Keratinocyte (primary cell): ENCODE measurements at regions not wholly inside any gene's neighbourhood (a gene's known extent, or its start where the extent isn't known, plus 50 kb on each side); places are given as distances from the start of the nearest gene placed in this dataset.

Experiments used
- DNase-seq: peaks from one replicate; pipeline ENCODE4 v3.0.0-alpha.2; 2011; ENCODE audit warnings: low read depth, missing footprints, low spot score
- FAIRE-seq: peaks from 2 replicates; lab custom pipeline; 2011; peaks lifted over from hg19 to GRCh38; lab: Jason Lieb, UNC
- H2AFZ ChIP-seq: 2 replicates; pipeline ENCODE4 v1.6.0; 2012; ENCODE audit warnings: low read length, control low read depth, inconsistent platforms; ENCODE audit not compliant: control insufficient read depth
- H3K27ac ChIP-seq: 2 replicates; pipeline ENCODE4 v1.5.1; 2011; ENCODE audit warnings: low read length; ENCODE audit not compliant: control insufficient read depth, insufficient read depth
- H3K27me3 ChIP-seq: 3 replicates; pipeline ENCODE4 v1.6.0; 2011; ENCODE audit warnings: low read length; ENCODE audit not compliant: control insufficient read depth, insufficient read depth; ENCODE audit errors: extremely low read depth
- H3K36me3 ChIP-seq, 2 experiments: 2 replicates in 1 of 2; 3 replicates in 1 of 2; pipeline ENCODE4 v1.5.1; 2011; ENCODE audit warnings: low read length in 2 of 2, mild to moderate bottlenecking in 1 of 2; ENCODE audit not compliant: control insufficient read depth in 2 of 2, insufficient read depth in 2 of 2; ENCODE audit errors: extremely low read depth in 1 of 2
- H3K4me1 ChIP-seq: 3 replicates; pipeline ENCODE4 v1.5.1; 2011; ENCODE audit warnings: low read length; ENCODE audit not compliant: control insufficient read depth, insufficient read depth; ENCODE audit errors: extremely low read depth
- H3K4me2 ChIP-seq: 3 replicates; pipeline ENCODE4 v1.6.0; 2011; ENCODE audit warnings: low read depth, low read length; ENCODE audit not compliant: control insufficient read depth, insufficient read depth; ENCODE audit errors: extremely low read depth
- H3K4me3 ChIP-seq, 3 experiments: fragments of 200-600 bp in 1 of 3; sonication (generic) in 1 of 3; 2 replicates in 2 of 3; 3 replicates in 1 of 3; pipeline ENCODE4 v1.5.1; 2011 to 2016; ENCODE audit warnings: low read length in 3 of 3, mild to moderate bottlenecking in 3 of 3, control low read depth in 2 of 3, inconsistent platforms in 1 of 3, low read depth in 1 of 3, mixed read lengths in 1 of 3, mixed run types in 1 of 3, moderate library complexity in 1 of 3; ENCODE audit not compliant: control insufficient read depth in 2 of 3, insufficient read depth in 2 of 3; ENCODE audit errors: extremely low read depth in 1 of 3
- H3K79me2 ChIP-seq: 2 replicates; pipeline ENCODE4 v1.6.0; 2012; ENCODE audit warnings: low read length; ENCODE audit not compliant: control insufficient read depth, insufficient read depth
- H3K9ac ChIP-seq: 3 replicates; pipeline ENCODE4 v1.6.0; 2011; ENCODE audit warnings: low read length; ENCODE audit not compliant: control insufficient read depth, insufficient read depth; ENCODE audit errors: extremely low read depth
- H3K9me1 ChIP-seq: 3 replicates; pipeline ENCODE4 v1.6.0; 2011; ENCODE audit warnings: low read length; ENCODE audit not compliant: control insufficient read depth, insufficient read depth; ENCODE audit errors: extremely low read depth
- H3K9me3 ChIP-seq: 2 replicates; pipeline ENCODE4 v1.5.1; 2012; ENCODE audit warnings: low read depth, low read length; ENCODE audit not compliant: control insufficient read depth
- H4K20me1 ChIP-seq: 3 replicates; pipeline ENCODE4 v1.6.0; 2011; ENCODE audit warnings: low read length; ENCODE audit not compliant: control insufficient read depth, insufficient read depth; ENCODE audit errors: extremely low read depth
- EZH2 ChIP-seq: IDR thresholded peaks from one replicate; pipeline ENCODE4 v1.6.1; 2012; ENCODE audit warnings: inconsistent platforms, mild to moderate bottlenecking, low read length, moderate library complexity
- dilution Hi-C: fragments of 300-500 bp; cut with MboI; formaldehyde crosslinking; loops from one replicate; pipeline ENCODE4 v1.7.0; 2020; ENCODE audit warnings: low sequenced_read_pairs; ENCODE audit not compliant: extremely low pct_ligation_motif_present
- TF ChIP-seq, protein P1 (sequence below), 3 experiments: IDR thresholded peaks in 1 of 3; conservative IDR thresholded peaks in 1 of 3; optimal IDR thresholded peaks in 1 of 3; 2 replicates in 2 of 3; 3 replicates in 1 of 3; pipeline versions ENCODE3 to v1.5.1; 2011; ENCODE audit warnings: low read length in 3 of 3, mild to moderate bottlenecking in 3 of 3, moderate library complexity in 2 of 3, control low read depth in 1 of 3, inconsistent platforms in 1 of 3; ENCODE audit not compliant: insufficient read depth in 2 of 3; ENCODE audit errors: extremely low read depth in 1 of 3

DNA sequence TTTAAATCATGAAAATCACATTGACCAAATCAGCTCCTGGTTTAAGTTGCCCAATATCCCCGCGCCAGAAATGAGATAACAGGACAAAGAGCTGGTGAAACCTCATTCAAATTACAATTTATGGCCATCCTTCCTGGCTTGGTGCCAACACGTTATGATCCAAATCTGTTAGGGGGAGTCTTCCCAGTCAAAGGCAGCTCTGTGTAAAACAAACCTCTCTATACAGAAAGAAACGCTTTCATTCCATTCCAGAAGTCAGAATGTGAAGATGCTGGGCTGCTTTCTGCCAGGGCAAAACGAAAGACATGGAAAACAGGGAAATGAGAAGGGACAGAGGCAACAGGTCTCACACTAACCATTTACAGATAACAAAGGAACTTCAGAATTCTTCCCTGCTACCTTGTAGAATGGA lies 53.5 kb upstream of the TIAM1 start:
- no peaks in the 10 kb centered on the region for H3K4me1 ChIP-seq
- dilution Hi-C loops = loop anchor here (5.0 kb wide), 1 partner anchor 65 kb away; no protein-coding TSS in a partner anchor
- no peak overlapping the region for H3K9ac ChIP-seq
- H4K20me1 ChIP-seq = no peaks in the 10 kb centered on the region
- H3K79me2 ChIP-seq = no peaks in the 10 kb centered on the region
- no peaks in the 10 kb centered on the region for H3K27me3 ChIP-seq
- TF ChIP-seq, protein P1, sequence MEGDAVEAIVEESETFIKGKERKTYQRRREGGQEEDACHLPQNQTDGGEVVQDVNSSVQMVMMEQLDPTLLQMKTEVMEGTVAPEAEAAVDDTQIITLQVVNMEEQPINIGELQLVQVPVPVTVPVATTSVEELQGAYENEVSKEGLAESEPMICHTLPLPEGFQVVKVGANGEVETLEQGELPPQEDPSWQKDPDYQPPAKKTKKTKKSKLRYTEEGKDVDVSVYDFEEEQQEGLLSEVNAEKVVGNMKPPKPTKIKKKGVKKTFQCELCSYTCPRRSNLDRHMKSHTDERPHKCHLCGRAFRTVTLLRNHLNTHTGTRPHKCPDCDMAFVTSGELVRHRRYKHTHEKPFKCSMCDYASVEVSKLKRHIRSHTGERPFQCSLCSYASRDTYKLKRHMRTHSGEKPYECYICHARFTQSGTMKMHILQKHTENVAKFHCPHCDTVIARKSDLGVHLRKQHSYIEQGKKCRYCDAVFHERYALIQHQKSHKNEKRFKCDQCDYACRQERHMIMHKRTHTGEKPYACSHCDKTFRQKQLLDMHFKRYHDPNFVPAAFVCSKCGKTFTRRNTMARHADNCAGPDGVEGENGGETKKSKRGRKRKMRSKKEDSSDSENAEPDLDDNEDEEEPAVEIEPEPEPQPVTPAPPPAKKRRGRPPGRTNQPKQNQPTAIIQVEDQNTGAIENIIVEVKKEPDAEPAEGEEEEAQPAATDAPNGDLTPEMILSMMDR (optimal IDR thresholded peaks at IDR 0.05 in 1 of 3, IDR thresholded peaks at IDR 0.05 in 1 of 3, conservative IDR thresholded peaks at IDR 0.05 in 1 of 3; ENCODE audit: extremely low read depth in 1 of 3, insufficient read depth in 2 of 3, low read length in 3 of 3) = no peak
- TF ChIP-seq EZH2 = no peak
- no peak overlapping the region for H3K4me2 ChIP-seq
- H2AFZ ChIP-seq = no peak overlapping the region
- no peak overlapping the region for H3K4me3 ChIP-seq
- DNase-seq (no peak), FAIRE-seq (peak; percentile 60)
- H3K9me1 ChIP-seq = no peaks in the 10 kb centered on the region
- no peaks in the 10 kb centered on the region for H3K36me3 ChIP-seq
- H3K9me3 ChIP-seq = no peaks in the 10 kb centered on the region
- no peak overlapping the region for H3K27ac ChIP-seq

DNA sequence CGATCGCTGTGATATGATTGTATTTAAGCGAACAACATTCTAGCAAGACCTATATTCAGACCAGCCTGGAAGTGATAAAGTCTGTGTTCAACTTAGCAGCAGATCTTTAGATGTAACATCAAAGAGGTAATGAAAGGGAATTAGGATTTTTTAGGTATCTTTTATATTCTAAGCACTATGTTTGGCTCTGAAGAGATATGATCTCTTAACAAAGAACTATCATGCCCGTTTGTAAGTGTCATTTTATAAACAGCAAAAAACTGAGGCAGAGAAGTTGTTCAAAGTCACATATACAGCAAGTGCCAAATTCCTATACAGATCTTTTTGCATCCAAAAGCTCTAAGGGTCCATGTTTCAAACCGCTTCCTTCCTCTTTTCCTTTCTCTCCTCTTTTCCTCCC lies 53.0 kb upstream of the TIAM1 start:
- DNase-seq (no peak), FAIRE-seq (no peak)
- H3K36me3 ChIP-seq = no peaks in the 10 kb centered on the region
- no peak overlapping the region for H3K4me2 ChIP-seq
- H3K4me1 ChIP-seq = no peaks in the 10 kb centered on the region
- no peaks in the 10 kb centered on the region for H3K9me1 ChIP-seq
- no peaks in the 10 kb centered on the region for H3K9me3 ChIP-seq
- H3K4me3 ChIP-seq = no peak overlapping the region
- H3K27me3 ChIP-seq = no peaks in the 10 kb centered on the region
- H3K27ac ChIP-seq = no peak overlapping the region
- no peaks in the 10 kb centered on the region for H3K79me2 ChIP-seq
- dilution Hi-C loops = loop anchor here (5.0 kb wide), 1 partner anchor 65 kb away; no protein-coding TSS in a partner anchor
- no peak overlapping the region for H2AFZ ChIP-seq
- no peaks in the 10 kb centered on the region for H4K20me1 ChIP-seq
- no peak overlapping the region for H3K9ac ChIP-seq
- TF ChIP-seq, protein P1 (optimal IDR thresholded peaks at IDR 0.05 in 1 of 3, IDR thresholded peaks at IDR 0.05 in 1 of 3, conservative IDR thresholded peaks at IDR 0.05 in 1 of 3; ENCODE audit: extremely low read depth in 1 of 3, insufficient read depth in 2 of 3, low read length in 3 of 3) = no peak
- TF ChIP-seq EZH2 = no peak
